PC-9 (cell line): ENCODE measurements at regions not wholly inside any gene's neighbourhood (a gene's known extent, or its start where the extent isn't known, plus 50 kb on each side); places are given as distances from the start of the nearest gene placed in this dataset.

ENCODE experiments used
- EZH2 ChIP-seq: fragments of 200-600 bp; sonication (generic); IDR thresholded peaks from 2 replicates; pipeline ENCODE4 v1.8.0; 2017; ENCODE audit warnings: antibody characterized with exemption, low read depth
- TF ChIP-seq, protein P1 (sequence below): fragments of 200-600 bp; sonication (generic); conservative IDR thresholded peaks from 2 replicates; pipeline ENCODE4 v1.6.1; 2017; ENCODE audit warnings: mixed run types, antibody characterized with exemption, mild to moderate bottlenecking, moderate library complexity

DNA sequence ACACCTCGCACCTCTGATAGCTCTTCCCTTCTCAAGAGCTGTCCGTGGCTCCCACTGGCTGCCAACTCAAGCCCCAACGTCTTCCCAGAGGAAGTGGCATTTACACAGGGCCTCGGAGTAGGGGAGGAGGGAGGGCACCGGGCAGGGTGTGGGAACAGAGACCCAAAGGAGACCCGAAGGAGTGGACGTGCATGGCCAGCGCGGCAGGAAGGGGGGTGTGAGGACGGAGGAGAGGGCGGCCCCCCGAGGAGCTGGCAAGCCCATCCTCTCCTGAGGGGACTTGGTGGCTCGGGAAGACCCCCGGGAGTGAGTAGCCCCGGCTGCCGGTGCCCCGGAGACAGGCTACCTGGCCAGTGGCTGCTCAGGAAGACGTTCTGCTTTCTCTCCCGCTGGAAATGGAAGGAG is 85.9 kb downstream of the FOXL3 start:
- TF ChIP-seq, protein P1, sequence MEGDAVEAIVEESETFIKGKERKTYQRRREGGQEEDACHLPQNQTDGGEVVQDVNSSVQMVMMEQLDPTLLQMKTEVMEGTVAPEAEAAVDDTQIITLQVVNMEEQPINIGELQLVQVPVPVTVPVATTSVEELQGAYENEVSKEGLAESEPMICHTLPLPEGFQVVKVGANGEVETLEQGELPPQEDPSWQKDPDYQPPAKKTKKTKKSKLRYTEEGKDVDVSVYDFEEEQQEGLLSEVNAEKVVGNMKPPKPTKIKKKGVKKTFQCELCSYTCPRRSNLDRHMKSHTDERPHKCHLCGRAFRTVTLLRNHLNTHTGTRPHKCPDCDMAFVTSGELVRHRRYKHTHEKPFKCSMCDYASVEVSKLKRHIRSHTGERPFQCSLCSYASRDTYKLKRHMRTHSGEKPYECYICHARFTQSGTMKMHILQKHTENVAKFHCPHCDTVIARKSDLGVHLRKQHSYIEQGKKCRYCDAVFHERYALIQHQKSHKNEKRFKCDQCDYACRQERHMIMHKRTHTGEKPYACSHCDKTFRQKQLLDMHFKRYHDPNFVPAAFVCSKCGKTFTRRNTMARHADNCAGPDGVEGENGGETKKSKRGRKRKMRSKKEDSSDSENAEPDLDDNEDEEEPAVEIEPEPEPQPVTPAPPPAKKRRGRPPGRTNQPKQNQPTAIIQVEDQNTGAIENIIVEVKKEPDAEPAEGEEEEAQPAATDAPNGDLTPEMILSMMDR = no peak
- no peak for TF ChIP-seq EZH2
